H1 (cell line): ENCODE measurements at regions not wholly inside any gene's neighbourhood (a gene's known extent, or its start where the extent isn't known, plus 50 kb on each side); places are given as distances from the start of the nearest gene placed in this dataset.

Experiments
- CTCF ChIA-PET: fragments of 300-600 bp; sonication (Branson Sonifier 250); formaldehyde crosslinking; loops from one replicate; lab custom pipeline; 2021; ENCODE audit not compliant: partially characterized antibody; lab: Charles Lee
- POLR2A ChIA-PET: fragments of 300-600 bp; sonication (Branson Sonifier 250); formaldehyde crosslinking; loops from one replicate; lab custom pipeline; 2021; ENCODE audit warnings: inconsistent platforms; ENCODE audit not compliant: partially characterized antibody; lab: Charles Lee
- DNase-seq, 2 experiments: peaks; one replicate each; pipeline versions ENCODE4 v3.0.0 to v3.0.0-alpha.2; 2010 to 2022; ENCODE audit warnings: low spot score in 2 of 2, low read depth in 1 of 2, mixed read lengths in 1 of 2
- FAIRE-seq: peaks from 2 replicates; lab custom pipeline; 2011; peaks lifted over from hg19 to GRCh38; lab: Jason Lieb, UNC
- H2AFZ ChIP-seq: 2 replicates; pipeline ENCODE4 v1.8.1; 2012; ENCODE audit warnings: low read length, inconsistent platforms
- H2AK5ac ChIP-seq: 2 replicates; pipeline ENCODE4 v1.6.1; 2013; ENCODE audit warnings: low read depth, low read length
- H2BK120ac ChIP-seq: replicated peaks from 2 replicates; pipeline ENCODE3; 2013; ENCODE audit warnings: low read depth, low read length, inconsistent platforms
- H2BK12ac ChIP-seq: 2 replicates; pipeline ENCODE4 v1.6.1; 2013; ENCODE audit warnings: low read depth, low read length
- H2BK15ac ChIP-seq: 2 replicates; pipeline ENCODE4 v1.6.1; 2013; ENCODE audit warnings: low read length
- H2BK20ac ChIP-seq: 2 replicates; pipeline ENCODE4 v1.6.1; 2013; ENCODE audit warnings: low read length
- H2BK5ac ChIP-seq: 2 replicates; pipeline ENCODE4 v1.6.1; 2013; ENCODE audit warnings: low read depth, low read length
- H3K14ac ChIP-seq: 2 replicates; pipeline ENCODE4 v1.6.1; 2013; ENCODE audit warnings: inconsistent platforms; ENCODE audit not compliant: insufficient read length
- H3K18ac ChIP-seq: 2 replicates; pipeline ENCODE4 v1.6.1; 2013; ENCODE audit warnings: low read length; ENCODE audit errors: extremely low read depth
- H3K23ac ChIP-seq: 2 replicates; pipeline ENCODE4 v1.6.1; 2013; ENCODE audit warnings: inconsistent platforms; ENCODE audit not compliant: insufficient read length
- H3K23me2 ChIP-seq: 2 replicates; pipeline ENCODE4 v1.6.1; 2013; ENCODE audit warnings: low read depth, low read length
- H3K27ac ChIP-seq: 2 replicates; pipeline ENCODE4 v1.6.1; 2011; ENCODE audit warnings: low read depth, low read length, inconsistent platforms
- H3K27me3 ChIP-seq, 4 experiments: replicated peaks in 1 of 4; 1 replicate in 1 of 4; 2 replicates in 3 of 4; pipeline versions ENCODE4 v1.6.1 to v1.8.1; 2011 to 2013; ENCODE audit warnings: low read length in 3 of 4, mild to moderate bottlenecking in 3 of 4, inconsistent platforms in 2 of 4, mixed read lengths in 2 of 4, moderate library complexity in 1 of 4; ENCODE audit not compliant: control insufficient read depth in 3 of 4, insufficient read depth in 3 of 4; ENCODE audit errors: extremely low read depth in 1 of 4
- H3K36me3 ChIP-seq, 4 experiments: 2 replicates each; pipeline versions ENCODE4 v1.6.1 to v1.8.1; 2011 to 2013; ENCODE audit warnings: mild to moderate bottlenecking in 4 of 4, low read length in 3 of 4, moderate library complexity in 2 of 4, control low read depth in 1 of 4, inconsistent platforms in 1 of 4; ENCODE audit not compliant: insufficient read depth in 4 of 4, control insufficient read depth in 2 of 4
- H3K4ac ChIP-seq: replicated peaks from 2 replicates; pipeline ENCODE3; 2013; ENCODE audit warnings: low read length, low read depth, mixed read lengths, inconsistent platforms; ENCODE audit not compliant: insufficient read length
- H3K4me1 ChIP-seq, 4 experiments: replicated peaks in 1 of 4; 1 replicate in 1 of 4; 2 replicates in 3 of 4; pipeline versions ENCODE4 v1.6.1 to v1.8.1; 2011 to 2013; ENCODE audit warnings: low read length in 3 of 4, inconsistent platforms in 2 of 4, mixed read lengths in 1 of 4; ENCODE audit not compliant: insufficient read depth in 4 of 4, control insufficient read depth in 3 of 4
- H3K4me2 ChIP-seq, 2 experiments: 2 replicates each; pipeline versions ENCODE4 v1.6.1 to v1.8.1; 2011 to 2013; ENCODE audit warnings: low read depth in 2 of 2, low read length in 2 of 2, control low read depth in 1 of 2, inconsistent platforms in 1 of 2, mild to moderate bottlenecking in 1 of 2; ENCODE audit not compliant: insufficient read depth in 1 of 2
- H3K4me3 ChIP-seq, 4 experiments: fragments of 200-600, 300-600 bp in 1 of 4; sonication (generic), shearing (Covaris generic), sonication (Bioruptor Twin) in 1 of 4; 2 replicates each; pipeline versions ENCODE4 v1.5.1 to v1.8.1; 2011 to 2016; ENCODE audit warnings: low read length in 4 of 4, low read depth in 3 of 4, control low read depth in 2 of 4, inconsistent platforms in 2 of 4, mild to moderate bottlenecking in 2 of 4, mixed read lengths in 1 of 4, moderate library complexity in 1 of 4; ENCODE audit not compliant: insufficient read depth in 2 of 4; ENCODE audit errors: extremely low read depth in 1 of 4
- H3K56ac ChIP-seq: replicated peaks from 2 replicates; pipeline ENCODE3; 2013; ENCODE audit warnings: low read depth, mild to moderate bottlenecking, mixed read lengths, low read length, inconsistent platforms; ENCODE audit not compliant: insufficient read length
- H3K79me1 ChIP-seq: 2 replicates; pipeline ENCODE4 v1.6.1; 2013; ENCODE audit warnings: low read depth, low read length, control low read depth
- H3K79me2 ChIP-seq, 2 experiments: 2 replicates each; pipeline versions ENCODE4 v1.6.1 to v1.8.1; 2012 to 2013; ENCODE audit warnings: low read length in 2 of 2, mild to moderate bottlenecking in 2 of 2, inconsistent platforms in 1 of 2; ENCODE audit not compliant: insufficient read depth in 2 of 2, control insufficient read depth in 1 of 2
- H3K9ac ChIP-seq, 4 experiments: replicated peaks in 1 of 4; 1 replicate in 1 of 4; 2 replicates in 3 of 4; pipeline versions ENCODE4 v1.6.1 to v1.8.1; 2011 to 2013; ENCODE audit warnings: low read depth in 3 of 4, low read length in 3 of 4, control low read depth in 2 of 4, mild to moderate bottlenecking in 2 of 4, moderate library complexity in 2 of 4, inconsistent platforms in 1 of 4; ENCODE audit errors: extremely low read depth in 1 of 4
- H3K9me3 ChIP-seq, 2 experiments: 2 replicates each; pipeline versions ENCODE4 v1.6.1 to v1.8.1; 2012 to 2013; ENCODE audit warnings: mild to moderate bottlenecking in 2 of 2, moderate library complexity in 2 of 2, control low read depth in 1 of 2, inconsistent platforms in 1 of 2, low read depth in 1 of 2, low read length in 1 of 2, mixed read lengths in 1 of 2; ENCODE audit not compliant: insufficient read depth in 2 of 2
- H4K20me1 ChIP-seq, 2 experiments: replicated peaks in 1 of 2; 2 replicates each; pipeline versions ENCODE3 to v1.8.1; 2011 to 2013; ENCODE audit warnings: inconsistent platforms in 2 of 2, low read length in 2 of 2, mild to moderate bottlenecking in 1 of 2; ENCODE audit not compliant: insufficient read depth in 2 of 2, control insufficient read depth in 1 of 2
- H4K5ac ChIP-seq: 2 replicates; pipeline ENCODE4 v1.6.1; 2013; ENCODE audit warnings: low read length, low read depth, mixed read lengths, inconsistent platforms; ENCODE audit not compliant: insufficient read length
- H4K8ac ChIP-seq: 2 replicates; pipeline ENCODE4 v1.8.0; 2013; ENCODE audit warnings: mild to moderate bottlenecking, moderate library complexity, low read length, inconsistent platforms; ENCODE audit not compliant: insufficient read depth; ENCODE audit errors: extremely low read depth
- H4K91ac ChIP-seq: replicated peaks from 2 replicates; pipeline ENCODE3; 2013; ENCODE audit warnings: low read length, mixed read lengths, inconsistent platforms; ENCODE audit not compliant: insufficient read length
- BACH1 ChIP-seq: IDR thresholded peaks from 2 replicates; pipeline ENCODE4 v1.6.1; 2012; ENCODE audit warnings: low read length, improper control_type of control experiment
- CEBPB ChIP-seq: IDR thresholded peaks from 2 replicates; pipeline ENCODE4 v1.6.1; 2012; ENCODE audit warnings: low read depth, low read length
- CHD2 ChIP-seq: IDR thresholded peaks from 2 replicates; pipeline ENCODE4 v1.6.1; 2012; ENCODE audit warnings: low read length, improper control_type of control experiment
- CREB1 ChIP-seq: IDR thresholded peaks from 2 replicates; pipeline ENCODE4 v1.6.1; 2012; ENCODE audit warnings: inconsistent platforms
- EGR1 ChIP-seq: IDR thresholded peaks from 2 replicates; pipeline ENCODE4 v1.6.1; 2011; ENCODE audit warnings: low read depth, low read length, borderline replicate concordance
- FOSL1 ChIP-seq: IDR thresholded peaks from 2 replicates; pipeline ENCODE4 v1.6.1; 2011; ENCODE audit warnings: mild to moderate bottlenecking, low read depth, low read length, moderate library complexity; ENCODE audit not compliant: insufficient read depth
- JUN ChIP-seq: IDR thresholded peaks from 2 replicates; pipeline ENCODE4 v1.6.1; 2011; ENCODE audit warnings: low read depth, mild to moderate bottlenecking, improper control_type of control experiment, low read length
- JUND ChIP-seq: IDR thresholded peaks from 2 replicates; pipeline ENCODE4 v1.6.1; 2011; ENCODE audit warnings: mild to moderate bottlenecking, improper control_type of control experiment, low read length
- RBBP5 ChIP-seq: IDR thresholded peaks from 2 replicates; pipeline ENCODE4 v1.7.1; 2012; ENCODE audit warnings: low read depth, mild to moderate bottlenecking, inconsistent platforms, low read length, moderate library complexity, borderline replicate concordance
- RXRA ChIP-seq: IDR thresholded peaks from 2 replicates; pipeline ENCODE4 v1.6.1; 2011; ENCODE audit warnings: low read depth, mild to moderate bottlenecking, low read length, moderate library complexity; ENCODE audit not compliant: insufficient read depth
- SAP30 ChIP-seq: fragments of 300-600 bp; sonication (generic); IDR thresholded peaks from 2 replicates; pipeline ENCODE4 v1.7.1; 2012; ENCODE audit warnings: low read length, moderate library complexity, mild to moderate bottlenecking, inconsistent platforms; ENCODE audit not compliant: insufficient read depth, insufficient replicate concordance
- SIN3A ChIP-seq, 2 experiments: IDR thresholded peaks in 1 of 2; conservative IDR thresholded peaks in 1 of 2; 2 replicates each; pipeline ENCODE4 v1.6.1; 2011 to 2012; ENCODE audit warnings: low read length in 2 of 2, improper control_type of control experiment in 1 of 2, low read depth in 1 of 2, mild to moderate bottlenecking in 1 of 2
- USF2 ChIP-seq: IDR thresholded peaks from 2 replicates; pipeline ENCODE4 v1.6.1; 2011; ENCODE audit warnings: low read length, improper control_type of control experiment
- WGBS, 2 experiments: shearing (Covaris generic) in 1 of 2; methylation state at CpG; one replicate each; pipeline versions ENCODE4 v1.1.6 to v1.1.7; 2013 to 2015; ENCODE audit warnings: low lambda C conversion rate in 2 of 2, mixed read lengths in 2 of 2, inconsistent platforms in 1 of 2, low coverage in 1 of 2, missing lambda C conversion rate in 1 of 2; ENCODE audit not compliant: insufficient replicate concordance in 2 of 2, insufficient coverage in 1 of 2, insufficient read length in 1 of 2; ENCODE audit errors: extremely low coverage in 1 of 2, missing lambda C conversion rate in 1 of 2; 5-methylcytosine and 5-hydroxymethylcytosine counted together
- TF ChIP-seq, protein P1 (sequence below): IDR thresholded peaks from 2 replicates; pipeline ENCODE4 v1.6.1; 2012; ENCODE audit warnings: inconsistent platforms

GRCh38 chr2:176779917-176780316, 432.7 kb upstream of the HNRNPA3 start:
- Histone ChIP-seq H3K18ac (no peak overlapping the region), H2BK12ac (no peak overlapping the region), H2BK120ac (no peak overlapping the region), H3K23me2 (no peaks in the 10 kb centered on the region; the same call in 1 of the 2 replicates), H3K79me1 (no peaks in the 10 kb centered on the region), H4K20me1 (no peaks in the 10 kb centered on the region), H3K9ac (no peak overlapping the region), H3K9me3 (peaks cover 0 to 2% of the 10 kb centered on the region in 2 experiments; a peak in 1 of 4 replicates), H4K91ac (no peak overlapping the region), H3K14ac (no peak overlapping the region), H3K36me3 (no peaks in the 10 kb centered on the region), H3K4me2 (no peak overlapping the region), H3K23ac (no peak overlapping the region), H2BK5ac (no peak overlapping the region), H3K4me1 (no peaks in the 10 kb centered on the region), H3K79me2 (no peaks in the 10 kb centered on the region), H4K5ac (no peak overlapping the region), H4K8ac (no peak overlapping the region), H3K4ac (no peak overlapping the region), H3K27ac (no peak overlapping the region), H3K27me3 (no peaks in the 10 kb centered on the region), H2BK15ac (no peak overlapping the region), H2AFZ (no peak overlapping the region), H2AK5ac (no peak overlapping the region), H2BK20ac (no peak overlapping the region), H3K4me3 (no peak overlapping the region), H3K56ac (no peak overlapping the region)
- 87% methylated on average over 4 of the region's 4 CpGs; no CpG with 5 or more reads in 1 of the 2 experiments for WGBS, 2 experiments
- TF ChIP-seq USF2 (no peak), JUN (no peak), CREB1 (no peak), CEBPB (no peak), SAP30 (no peak), FOSL1 (no peak), BACH1 (no peak), EGR1 (no peak), SIN3A (conservative IDR thresholded peaks at IDR 0.05 in 1 of 2, IDR thresholded peaks at IDR 0.05 in 1 of 2; ENCODE audit: low read depth in 1 of 2, low read length in 2 of 2) (no peak), CHD2 (no peak), RXRA (no peak), RBBP5 (no peak), JUND (no peak)
- TF ChIP-seq, protein P1, sequence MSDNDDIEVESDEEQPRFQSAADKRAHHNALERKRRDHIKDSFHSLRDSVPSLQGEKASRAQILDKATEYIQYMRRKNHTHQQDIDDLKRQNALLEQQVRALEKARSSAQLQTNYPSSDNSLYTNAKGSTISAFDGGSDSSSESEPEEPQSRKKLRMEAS: no peak
- no peak for FAIRE-seq
- POLR2A ChIA-PET: no interaction called here
- CTCF ChIA-PET: interaction anchor here (1.4 to 1.7 kb wide), 2 partner anchors 82 to 126 kb away, joined by 3 to 4 read pairs; no protein-coding TSS in a partner anchor
- no peak for DNase-seq
